ENCODE measurements at regions not wholly inside any gene's neighbourhood (a gene's known extent, or its start where the extent isn't known, plus 50 kb on each side); places are given as distances from the start of the nearest gene placed in this dataset.
A peak's percentile ranks its signal among the peaks of the same experiment; 100 is the strongest.

GRCh38 chr9:27792971-27793689 lies 219.8 kb upstream of the C9orf72 start:
- peaks cover 14 to 19% of the 10 kb centered on the region in 2 experiments; a peak in 4 of 5 replicates for H3K9me3 Mint-ChIP-seq
- no peak overlapping the region for H2BK20ac ChIP-seq (ENCODE audit: low read depth, low read length, poor library complexity, severe bottlenecking)
- no peak overlapping the region for H3K56ac ChIP-seq (ENCODE audit: insufficient read length, low read depth, low read length)
- no peak overlapping the region for H2BK12ac ChIP-seq (ENCODE audit: insufficient read length, low read depth, low read length)
- no peak overlapping the region for H3K9ac ChIP-seq (ENCODE audit: extremely low read depth, insufficient read length, low read length)
- no peak overlapping the region for H2BK120ac ChIP-seq (ENCODE audit: low read depth, low read length, poor library complexity, severe bottlenecking)
- no CpG with 5 or more reads among the region's 2 CpGs for WGBS (ENCODE audit: extremely low coverage, insufficient read length, low lambda C conversion rate)
- H3K4me2 ChIP-seq (ENCODE audit: insufficient read depth, insufficient read length, low read length), result no peak overlapping the region
- H3K27me3 Mint-ChIP-seq (ENCODE audit: low read depth), result no peaks in the 10 kb centered on the region; the same call in none of the 2 replicates
- H2AFZ ChIP-seq (ENCODE audit: low read length), result no peak overlapping the region
- no peak overlapping the region for H2BK15ac ChIP-seq (ENCODE audit: low read depth, low read length)
- H3K79me1 ChIP-seq (ENCODE audit: insufficient read depth, low read depth, low read length, poor library complexity, severe bottlenecking), result no peaks in the 10 kb centered on the region
- H3K23ac ChIP-seq (ENCODE audit: insufficient read length, low read depth, low read length), result no peak overlapping the region
- no peaks in the 10 kb centered on the region for H3K9me3 ChIP-seq (ENCODE audit: control insufficient read depth, low read depth, low read length)
- H4K20me1 ChIP-seq (ENCODE audit: control insufficient read depth, insufficient read depth, insufficient read length), result no peaks in the 10 kb centered on the region
- H4K91ac ChIP-seq (ENCODE audit: insufficient read length, low read depth, low read length), result no peak overlapping the region
- no peak overlapping the region for H2BK5ac ChIP-seq (ENCODE audit: insufficient read length, low read length)
- no peak overlapping the region for H3K14ac ChIP-seq (ENCODE audit: insufficient read depth, low read length)
- no peak overlapping the region for H3K18ac ChIP-seq (ENCODE audit: insufficient read length, low read depth, low read length)
- H3K23me2 ChIP-seq (ENCODE audit: insufficient read length, low read depth, low read length, poor library complexity, severe bottlenecking), result no peaks in the 10 kb centered on the region
- DNase-seq, result no peak
- no peak overlapping the region for H2AK5ac ChIP-seq (ENCODE audit: insufficient read length, low read length)
- TF ChIP-seq CTCF (conservative IDR thresholded peaks at IDR 0.05), result no peak
- H3K4me1 Mint-ChIP-seq, result no peaks in the 10 kb centered on the region
- no peak overlapping the region for H4K8ac ChIP-seq (replicated peaks; ENCODE audit: insufficient read length, low read depth, low read length)
- H3T11ph ChIP-seq (ENCODE audit: low read length), result no peak overlapping the region
- peaks cover 6 to 12% (median 7%) of the 10 kb centered on the region in 3 experiments for H3K36me3 Mint-ChIP-seq (ENCODE audit: insufficient read depth in 1 of 3, low read depth in 3 of 3)
- H3K27ac ChIP-seq (ENCODE audit: insufficient read length, low read depth, low read length), result no peak overlapping the region
- no peak overlapping the region for H4K5ac ChIP-seq (ENCODE audit: insufficient read length, low read depth, low read length)
- no peak overlapping the region for H3K4me3 Mint-ChIP-seq
- H3K79me2 ChIP-seq (ENCODE audit: insufficient read depth, low read length), result no peaks in the 10 kb centered on the region
- peak overlapping the region in 1 of 3 experiments; percentile 48; a peak in 1 of 7 replicates for H3K27ac Mint-ChIP-seq
- H3K4ac ChIP-seq (ENCODE audit: low read depth, low read length), result no peak overlapping the region
- H3K27me3 ChIP-seq (ENCODE audit: insufficient read depth, low read length), result no peaks in the 10 kb centered on the region
- no peaks in the 10 kb centered on the region for H3K4me1 ChIP-seq (ENCODE audit: insufficient read depth, low read length)

Data from H9 (cell line).